Glomerular visceral epithelial cell (primary cell): ENCODE measurements at regions not wholly inside any gene's neighbourhood (a gene's known extent, or its start where the extent isn't known, plus 50 kb on each side); places are given as distances from the start of the nearest gene placed in this dataset.
A peak's percentile ranks its signal among the peaks of the same experiment; 100 is the strongest.

ENCODE experiments used
- DNase-seq: peaks from one replicate; pipeline ENCODE4 v3.0.0-alpha.2; 2016; ENCODE audit errors: extremely low spot score

- peak; percentile 74 for DNase-seq
Observed at GRCh38 chr12:124517260-124518050, 50.0 kb downstream of the NCOR2 start.

GRCh38 chr12:124516850-124517249 is 50.6 kb downstream of the NCOR2 start:
- no peak for DNase-seq

GRCh38 chr12:124515981-124516380 is 51.4 kb downstream of the NCOR2 start:
- no peak for DNase-seq

GRCh38 chr12:124514996-124515932 is 52.1 kb downstream of the NCOR2 start:
- no peak for DNase-seq

GRCh38 chr12:124514145-124514995 is 53.0 kb downstream of the NCOR2 start:
- DNase-seq = no peak

GRCh38 chr12:124513297-124513867 is 54.0 kb downstream of the NCOR2 start:
- DNase-seq = no peak

- peak; percentile 96 for DNase-seq
Observed at GRCh38 chr12:124512667-124513296, 54.6 kb downstream of the NCOR2 start.

- no peak for DNase-seq
Observed at GRCh38 chr12:124511259-124511985, 56.0 kb downstream of the NCOR2 start.

- no peak for DNase-seq
Observed at GRCh38 chr12:124510301-124510970, 57.0 kb downstream of the NCOR2 start.

- DNase-seq = peak; percentile 95
Observed at GRCh38 chr12:124509676-124510300, 57.6 kb downstream of the NCOR2 start.

- DNase-seq = peak; percentile 18
Observed at GRCh38 chr12:124509300-124509675, 58.1 kb downstream of the NCOR2 start.

GRCh38 chr12:124508381-124509079 is 58.9 kb downstream of the NCOR2 start:
- DNase-seq = peak; percentile 51

GRCh38 chr12:124507188-124508109 is 60.0 kb downstream of the NCOR2 start:
- no peak for DNase-seq

GRCh38 chr12:124506832-124507153 is 60.6 kb downstream of the NCOR2 start:
- no peak for DNase-seq

- DNase-seq = no peak
Observed at GRCh38 chr12:124506145-124506831, 61.1 kb downstream of the NCOR2 start.

- no peak for DNase-seq
Observed at GRCh38 chr12:124505001-124505818, 62.2 kb downstream of the NCOR2 start.
